ENCODE measurements at regions not wholly inside any gene's neighbourhood (a gene's known extent, or its start where the extent isn't known, plus 50 kb on each side); places are given as distances from the start of the nearest gene placed in this dataset.

- Histone ChIP-seq H3K27me3 (no peaks in the 10 kb centered on the region), H3K9me3 (no peaks in the 10 kb centered on the region), H3K27ac (no peak overlapping the region), H3K4me1 (no peaks in the 10 kb centered on the region), H3K4me3 (no peak overlapping the region), H3K36me3 (replicated peaks in 1 of 2; ENCODE audit: insufficient read depth in 1 of 2, low read depth in 2 of 2) (no peaks in the 10 kb centered on the region)
- WGBS, 2 donors, result 87% methylated on average over 5 of the region's 5 CpGs
- no peak for ATAC-seq
- no peak for TF ChIP-seq CTCF (IDR thresholded peaks at IDR 0.05)
- TF ChIP-seq POLR2A (IDR thresholded peaks at IDR 0.05), result no peak
- DNase-seq, result no peak
- intact Hi-C loops (cut with DNase I), result no loop called here
Measured at GRCh38 chr18:3342628-3343027, 80.7 kb downstream of the MYL12B start.

- Histone ChIP-seq H3K27me3 (no peaks in the 10 kb centered on the region), H3K27ac (no peak overlapping the region), H3K9me3 (no peaks in the 10 kb centered on the region), H3K4me3 (no peak overlapping the region), H3K36me3 (replicated peaks in 1 of 2; ENCODE audit: insufficient read depth in 1 of 2, low read depth in 2 of 2) (no peaks in the 10 kb centered on the region), H3K4me1 (no peaks in the 10 kb centered on the region)
- intact Hi-C loops (cut with DNase I), result no loop called here
- TF ChIP-seq CTCF (IDR thresholded peaks at IDR 0.05) (no peak), POLR2A (IDR thresholded peaks at IDR 0.05) (no peak)
- no peak for ATAC-seq
- 59% methylated on average over 2 of the region's 2 CpGs for WGBS, 2 donors
- DNase-seq, result no peak
Measured at GRCh38 chr18:3345452-3345851, 83.5 kb downstream of the MYL12B start.

- intact Hi-C loops (cut with DNase I), result no loop called here
- H3K9me3 ChIP-seq, result no peaks in the 10 kb centered on the region
- 61 to 63% methylated on average over 1 of the region's 1 CpG for WGBS, 2 donors
- no peaks in the 10 kb centered on the region for H3K27me3 ChIP-seq
- DNase-seq (no peak), ATAC-seq (no peak)
- H3K4me1 ChIP-seq, result no peaks in the 10 kb centered on the region
- no peak overlapping the region for H3K4me3 ChIP-seq
- H3K27ac ChIP-seq, result no peak overlapping the region
- TF ChIP-seq CTCF (IDR thresholded peaks at IDR 0.05) (no peak), POLR2A (IDR thresholded peaks at IDR 0.05) (no peak)
- H3K36me3 ChIP-seq (replicated peaks in 1 of 2; ENCODE audit: insufficient read depth in 1 of 2, low read depth in 2 of 2), result no peaks in the 10 kb centered on the region
Measured at GRCh38 chr18:3345885-3346284, 84.0 kb downstream of the MYL12B start.

- Histone ChIP-seq H3K4me1 (no peaks in the 10 kb centered on the region), H3K27me3 (no peaks in the 10 kb centered on the region), H3K36me3 (replicated peaks in 1 of 2; ENCODE audit: insufficient read depth in 1 of 2, low read depth in 2 of 2) (no peaks in the 10 kb centered on the region), H3K27ac (no peak overlapping the region), H3K9me3 (no peaks in the 10 kb centered on the region), H3K4me3 (no peak overlapping the region)
- ATAC-seq, result no peak
- intact Hi-C loops (cut with DNase I), result no loop called here
- TF ChIP-seq POLR2A (IDR thresholded peaks at IDR 0.05), result no peak
- TF ChIP-seq CTCF (IDR thresholded peaks at IDR 0.05), result no peak
- no peak for DNase-seq
- 47 to 60% methylated on average over 6 to 7 of the region's 7 CpGs for WGBS, 2 donors
Measured at GRCh38 chr18:3346487-3346886, 84.6 kb downstream of the MYL12B start.

- intact Hi-C loops (cut with DNase I), result no loop called here
Measured at GRCh38 chr18:3347286-3347803, 85.4 kb downstream of the MYL12B start.

More at GRCh38 chr18:3347286-3347803, 85.4 kb downstream of the MYL12B start:
- Histone ChIP-seq H3K9me3 (no peaks in the 10 kb centered on the region), H3K4me1 (no peaks in the 10 kb centered on the region), H3K27ac (no peak overlapping the region), H3K27me3 (no peaks in the 10 kb centered on the region), H3K4me3 (no peak overlapping the region), H3K36me3 (replicated peaks in 1 of 2; ENCODE audit: insufficient read depth in 1 of 2, low read depth in 2 of 2) (no peaks in the 10 kb centered on the region)
- TF ChIP-seq POLR2A (IDR thresholded peaks at IDR 0.05) (no peak), CTCF (IDR thresholded peaks at IDR 0.05) (no peak)
- ATAC-seq (no peak), DNase-seq (no peak)
- 94 to 100% methylated on average over 2 of the region's 2 CpGs for WGBS, 2 donors

Data from body of pancreas (tissue), 4 donors.